ENCODE measurements at regions not wholly inside any gene's neighbourhood (a gene's known extent, or its start where the extent isn't known, plus 50 kb on each side); places are given as distances from the start of the nearest gene placed in this dataset.
"Not testable (repeated sequence)": the region's sequence is repeated elsewhere in the genome, so short reads cannot be mapped to it uniquely, and the experiment has no call there.

- no peaks in the 10 kb centered on the region for H3K36me3 Mint-ChIP-seq (ENCODE audit: low read depth)
- H3K27ac Mint-ChIP-seq (ENCODE audit: unreplicated experiment): no peak overlapping the region
- H3K4me3 Mint-ChIP-seq: no peak overlapping the region
- no peak for TF ChIP-seq CTCF (conservative IDR thresholded peaks at IDR 0.05)
- peaks cover 7% of the 10 kb centered on the region for H3K4me1 Mint-ChIP-seq
- peaks cover 7% of the 10 kb centered on the region for H3K27me3 Mint-ChIP-seq (ENCODE audit: low read depth)
- DNase-seq (ENCODE audit: low read depth, low spot score): no peak
- H3K9me3 Mint-ChIP-seq: no peaks in the 10 kb centered on the region
Measured at GRCh38 chr16:29117631-29118030, 132.8 kb downstream of the LAT start.

- Mint-ChIP-seq H3K9me3 (no peaks in the 10 kb centered on the region), H3K4me3 (no peak overlapping the region), H3K27ac (ENCODE audit: unreplicated experiment) (no peak overlapping the region), H3K4me1 (peaks cover 7% of the 10 kb centered on the region), H3K36me3 (ENCODE audit: low read depth) (no peaks in the 10 kb centered on the region), H3K27me3 (ENCODE audit: low read depth) (peaks cover 7% of the 10 kb centered on the region)
- TF ChIP-seq CTCF (conservative IDR thresholded peaks at IDR 0.05): no peak
- DNase-seq (ENCODE audit: low read depth, low spot score): no peak
Measured at GRCh38 chr16:29116980-29117379, 132.1 kb downstream of the LAT start.

GRCh38 chr16:29116207-29116606 lies 131.4 kb downstream of the LAT start:
- not testable (repeated sequence) for DNase-seq (ENCODE audit: low read depth, low spot score); H3K36me3 Mint-ChIP-seq (ENCODE audit: low read depth); H3K4me1 Mint-ChIP-seq; H3K4me3 Mint-ChIP-seq; H3K27ac Mint-ChIP-seq (ENCODE audit: unreplicated experiment); H3K9me3 Mint-ChIP-seq
- peaks cover 11% of the 10 kb centered on the region for H3K27me3 Mint-ChIP-seq (ENCODE audit: low read depth)

- not testable (repeated sequence) for H3K4me3 Mint-ChIP-seq; H3K9me3 Mint-ChIP-seq; DNase-seq (ENCODE audit: low read depth, low spot score); H3K4me1 Mint-ChIP-seq; H3K36me3 Mint-ChIP-seq (ENCODE audit: low read depth); H3K27ac Mint-ChIP-seq (ENCODE audit: unreplicated experiment)
- H3K27me3 Mint-ChIP-seq (ENCODE audit: low read depth): peaks cover 11% of the 10 kb centered on the region
Measured at GRCh38 chr16:29115802-29116141, 130.9 kb downstream of the LAT start.

GRCh38 chr16:29114989-29115801 lies 130.3 kb downstream of the LAT start:
- TF ChIP-seq CTCF (conservative IDR thresholded peaks at IDR 0.05): peak; percentile 73
- not testable (repeated sequence) for H3K36me3 Mint-ChIP-seq (ENCODE audit: low read depth); H3K27ac Mint-ChIP-seq (ENCODE audit: unreplicated experiment); H3K4me3 Mint-ChIP-seq; H3K4me1 Mint-ChIP-seq; H3K9me3 Mint-ChIP-seq
- H3K27me3 Mint-ChIP-seq (ENCODE audit: low read depth): peaks cover 11% of the 10 kb centered on the region
- DNase-seq (ENCODE audit: low read depth, low spot score): peak; percentile 33

- H3K36me3 Mint-ChIP-seq (ENCODE audit: low read depth): no peaks in the 10 kb centered on the region
- no peak for DNase-seq (ENCODE audit: low read depth, low spot score)
- no peak for TF ChIP-seq CTCF (conservative IDR thresholded peaks at IDR 0.05)
- H3K4me1 Mint-ChIP-seq: peaks cover 7% of the 10 kb centered on the region
- H3K9me3 Mint-ChIP-seq: no peaks in the 10 kb centered on the region
- H3K27ac Mint-ChIP-seq (ENCODE audit: unreplicated experiment): no peak overlapping the region
- H3K4me3 Mint-ChIP-seq: no peak overlapping the region
- H3K27me3 Mint-ChIP-seq (ENCODE audit: low read depth): peaks cover 11% of the 10 kb centered on the region
Measured at GRCh38 chr16:29114574-29114973, 129.7 kb downstream of the LAT start.

- DNase-seq (ENCODE audit: low read depth, low spot score); H3K4me1 Mint-ChIP-seq; H3K9me3 Mint-ChIP-seq; H3K36me3 Mint-ChIP-seq (ENCODE audit: low read depth); H3K27ac Mint-ChIP-seq (ENCODE audit: unreplicated experiment); H3K4me3 Mint-ChIP-seq: not testable (repeated sequence)
- H3K27me3 Mint-ChIP-seq (ENCODE audit: low read depth): peaks cover 13% of the 10 kb centered on the region
Measured at GRCh38 chr16:29113446-29113845, 128.6 kb downstream of the LAT start.

Data from neural crest cell (in vitro differentiated cells).